ENCODE measurements at regions not wholly inside any gene's neighbourhood (a gene's known extent, or its start where the extent isn't known, plus 50 kb on each side); places are given as distances from the start of the nearest gene placed in this dataset.

- TF ChIP-seq ZNF746 (CRISPR knock-in tag; IDR thresholded peaks at IDR 0.05), result no peak
- TF ChIP-seq MAZ (IDR thresholded peaks at IDR 0.05; ENCODE audit: borderline replicate concordance, low read depth, low read length), result no peak
- no peak for TF ChIP-seq MAZ (CRISPR knock-in tag; IDR thresholded peaks at IDR 0.05; ENCODE audit: low read depth)
- no peak for TF ChIP-seq KLF6 (CRISPR knock-in tag; IDR thresholded peaks at IDR 0.05)
- no peak for TF ChIP-seq SMYD3 (CRISPR knock-in tag; IDR thresholded peaks at IDR 0.05)
- TF ChIP-seq POLR2AphosphoS2 (IDR thresholded peaks at IDR 0.05; ENCODE audit: low read depth, low read length), result no peak
- no peak for TF ChIP-seq REPIN1 (CRISPR knock-in tag; IDR thresholded peaks at IDR 0.05; ENCODE audit: borderline replicate concordance, low read depth)
- TF ChIP-seq CBFB (CRISPR knock-in tag; IDR thresholded peaks at IDR 0.05), result no peak
- no peak for TF ChIP-seq ZFP1 (CRISPR knock-in tag; IDR thresholded peaks at IDR 0.05)
- TF ChIP-seq HBP1 (CRISPR knock-in tag; IDR thresholded peaks at IDR 0.05; ENCODE audit: low read depth), result no peak
- TF ChIP-seq ELK4 (CRISPR knock-in tag; IDR thresholded peaks at IDR 0.05; ENCODE audit: borderline replicate concordance), result no peak
- TF ChIP-seq ZNF687 (CRISPR knock-in tag; IDR thresholded peaks at IDR 0.05), result no peak
- TF ChIP-seq ZNF431 (CRISPR knock-in tag; IDR thresholded peaks at IDR 0.05; ENCODE audit: borderline replicate concordance, low read depth), result no peak
- no peak for TF ChIP-seq ELF1 (CRISPR knock-in tag; IDR thresholded peaks at IDR 0.05)
These were observed 105.4 kb upstream of the CDH11 start (continued) for GRCh38 chr16:65227150-65227835.
